ENCODE measurements at regions not wholly inside any gene's neighbourhood (a gene's known extent, or its start where the extent isn't known, plus 50 kb on each side); places are given as distances from the start of the nearest gene placed in this dataset.
"Not testable (repeated sequence)": the region's sequence is repeated elsewhere in the genome, so short reads cannot be mapped to it uniquely, and the experiment has no call there.

DNA sequence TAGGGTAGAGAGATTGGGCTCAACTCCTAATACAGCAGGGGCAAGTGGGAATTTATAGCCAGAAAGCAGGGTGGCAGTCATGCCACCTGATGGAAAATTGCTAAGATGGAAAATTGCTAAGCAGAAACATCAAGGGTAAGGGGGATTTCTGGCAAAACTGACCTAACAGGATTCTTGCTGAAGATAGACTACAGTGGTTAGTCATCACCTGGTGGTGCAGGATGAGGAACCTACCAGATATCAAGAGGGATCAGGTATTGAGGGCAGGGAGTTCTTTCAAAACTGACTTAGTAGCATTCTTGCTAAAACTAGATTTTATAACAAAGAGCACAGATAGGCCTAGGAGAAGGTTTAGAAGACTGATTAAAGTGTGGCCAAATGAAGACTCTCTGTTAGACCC lies 292.9 kb downstream of the PLPP3 start:
- FAIRE-seq (no peak), DNase-seq (ENCODE audit: insufficient read length, low spot score) (no peak)

DNA sequence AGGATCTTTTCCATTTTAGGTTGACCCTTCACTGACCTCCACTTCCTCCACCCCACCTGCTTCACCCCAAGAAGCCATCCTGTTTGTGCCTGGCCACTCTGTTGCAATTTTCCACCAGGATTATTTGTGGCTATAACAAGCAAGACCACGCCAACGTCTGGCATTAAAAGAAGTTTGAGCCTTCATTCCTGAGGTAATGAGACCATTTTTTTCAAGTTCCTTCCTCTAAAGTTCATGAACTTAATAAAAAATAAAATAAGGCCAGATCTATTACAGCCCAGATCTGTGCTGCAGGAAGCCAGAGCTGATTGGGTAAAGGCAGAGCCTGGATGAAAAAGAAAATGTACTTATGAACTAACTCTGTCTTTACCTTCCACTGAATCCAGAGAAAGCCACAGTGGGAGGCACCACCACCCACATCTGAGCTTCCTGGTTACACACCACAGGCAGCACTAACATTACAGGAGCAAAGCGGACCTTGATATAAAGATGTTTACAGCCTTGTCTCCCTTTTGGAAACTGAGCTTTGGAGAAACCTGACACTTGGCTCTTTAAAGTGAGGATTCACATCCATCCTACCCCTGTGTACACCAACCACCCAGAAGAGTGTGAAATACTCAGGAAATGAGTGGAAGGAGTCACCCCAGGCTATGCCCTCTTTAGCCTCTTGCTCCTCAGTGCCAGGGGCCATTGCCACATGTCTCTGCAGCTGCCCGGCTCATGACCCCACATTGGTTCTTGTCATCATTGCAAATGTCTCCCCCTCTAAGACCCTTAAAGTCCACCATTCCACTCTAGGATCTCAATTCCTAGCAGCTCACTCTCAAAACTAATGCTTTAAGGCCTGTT lies 293.6 kb downstream of the PLPP3 start:
- DNase-seq (ENCODE audit: insufficient read length, low spot score) (no peak), FAIRE-seq (no peak)

DNA sequence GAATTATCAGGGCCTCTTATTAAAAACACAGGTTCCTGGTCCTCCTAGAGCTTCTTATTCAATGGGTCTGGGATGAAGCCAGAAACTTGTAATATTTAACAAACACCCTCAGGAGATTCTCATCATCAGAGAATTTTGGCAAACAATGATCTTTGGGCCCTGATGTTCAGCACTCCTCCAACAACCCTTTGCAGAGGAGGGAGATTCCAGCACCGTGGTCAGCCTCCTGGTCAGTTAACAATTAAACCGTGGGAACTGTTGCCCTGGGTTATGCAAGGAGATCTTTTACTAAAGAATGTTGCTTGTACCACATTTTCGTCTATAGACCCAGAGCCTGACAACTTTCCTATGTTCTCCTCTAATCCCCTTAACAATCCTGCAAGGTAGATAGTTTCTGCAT lies 294.4 kb downstream of the PLPP3 start:
- DNase-seq (ENCODE audit: insufficient read length, low spot score) (no peak), FAIRE-seq (no peak)

DNA sequence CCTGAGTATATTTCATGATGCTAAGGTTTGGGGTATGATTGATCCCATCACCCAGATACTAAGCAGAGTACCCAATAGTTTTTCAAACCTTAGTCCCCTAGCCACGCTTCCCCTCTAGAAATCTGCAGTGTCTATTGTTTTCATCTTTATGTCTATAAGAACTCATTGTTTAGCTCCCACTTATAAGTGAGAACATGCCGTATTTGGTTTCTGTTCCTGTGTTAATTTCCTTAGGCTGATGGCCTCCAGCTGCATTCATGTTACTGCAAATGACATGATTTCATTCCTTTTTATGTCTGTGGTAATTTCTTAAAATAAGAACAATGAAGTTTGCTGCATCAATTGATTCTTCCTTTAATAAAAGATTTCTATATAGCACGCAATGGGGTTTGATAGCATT lies 301.3 kb downstream of the PLPP3 start:
- DNase-seq (ENCODE audit: insufficient read length, low spot score): no peak
- FAIRE-seq: no peak

DNA sequence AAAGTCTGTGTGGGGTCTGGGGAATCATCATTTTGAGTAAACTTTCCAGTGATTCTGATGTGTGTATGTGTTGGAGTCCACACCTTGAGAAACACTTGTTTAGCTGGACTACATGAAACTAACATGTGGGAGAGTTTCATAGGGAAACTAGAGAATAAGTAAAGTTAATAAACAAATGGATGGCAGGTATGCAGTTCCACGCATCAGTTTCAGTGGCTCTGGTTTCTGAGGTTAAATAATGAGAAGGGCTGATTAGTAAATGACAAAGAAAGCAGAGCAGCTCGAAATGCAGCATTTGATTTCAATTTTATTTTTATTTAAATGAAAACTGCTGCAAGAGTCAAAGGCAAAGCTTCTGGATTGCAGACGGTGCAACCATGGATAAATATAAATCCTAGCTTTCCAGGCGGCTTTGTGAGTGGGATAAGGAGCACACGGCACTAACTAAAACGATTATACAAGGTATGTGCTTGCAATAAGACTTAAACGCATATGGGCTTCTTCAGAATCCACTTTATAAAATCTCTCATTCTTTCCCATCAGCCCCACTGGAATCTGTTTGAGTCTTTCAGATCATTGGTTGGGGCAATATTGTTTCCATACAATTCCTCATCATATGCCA lies 310.7 kb downstream of the PLPP3 start:
- FAIRE-seq (no peak), DNase-seq (ENCODE audit: insufficient read length, low spot score) (no peak)

DNA sequence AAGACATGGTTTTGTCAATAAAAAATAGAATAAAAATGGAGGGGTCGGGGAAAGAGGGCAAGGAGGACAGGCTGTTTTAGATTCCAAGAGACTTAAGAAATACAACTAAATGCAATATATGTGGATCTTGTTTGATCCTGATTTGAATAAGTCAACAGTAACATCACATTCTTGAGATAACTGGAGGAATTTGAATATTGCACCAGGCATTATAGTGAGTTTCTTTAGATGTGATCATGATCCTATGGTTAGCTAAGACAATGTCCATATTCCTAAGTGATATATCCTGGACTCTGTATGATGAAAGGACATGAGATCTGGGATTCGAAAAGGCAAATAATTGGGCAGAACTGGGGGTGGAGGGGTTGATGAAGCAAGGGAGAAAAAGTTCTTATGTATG lies 311.8 kb downstream of the PLPP3 start:
- no peak for FAIRE-seq
- DNase-seq (ENCODE audit: insufficient read length, low spot score): no peak

DNA sequence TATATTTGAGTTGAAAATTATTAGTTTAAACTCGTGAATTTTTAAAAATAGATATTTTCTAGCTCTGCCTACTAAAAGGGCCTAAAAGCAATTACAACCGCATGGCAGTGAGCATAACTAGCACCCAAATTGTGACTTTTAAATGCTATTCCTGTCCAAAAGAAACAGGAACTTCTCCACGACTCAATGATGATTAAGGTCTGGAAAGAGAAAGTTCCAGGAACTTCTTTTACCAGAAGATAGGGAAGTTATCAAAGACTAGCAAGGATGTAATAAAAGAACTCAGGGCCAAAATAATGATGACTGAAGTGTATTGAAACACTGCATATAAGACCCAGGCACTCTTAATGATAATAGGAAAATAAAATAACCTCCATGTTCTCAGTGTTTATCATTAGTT lies 313.0 kb downstream of the PLPP3 start:
- no peak for DNase-seq (ENCODE audit: insufficient read length, low spot score)
- no peak for FAIRE-seq

DNA sequence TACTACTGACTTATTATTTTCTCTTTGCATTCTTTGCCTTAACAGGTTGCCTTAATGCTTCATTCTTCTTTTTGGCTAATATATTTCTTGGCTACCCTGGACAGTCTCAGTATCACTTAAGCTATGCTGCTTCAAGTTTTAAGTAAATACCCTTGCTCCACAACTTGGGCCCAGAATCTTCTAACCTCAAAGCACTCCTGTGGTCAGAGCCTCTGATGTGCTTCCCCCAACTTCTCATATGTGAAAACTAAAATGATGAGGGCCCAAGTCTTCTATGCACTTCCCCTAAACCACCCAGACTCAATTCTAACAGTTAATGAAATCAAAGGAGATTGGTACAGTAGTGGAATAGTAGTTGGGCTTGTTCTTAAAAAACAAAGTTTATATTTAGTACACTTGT lies 314.1 kb downstream of the PLPP3 start:
- FAIRE-seq: no peak
- DNase-seq (ENCODE audit: insufficient read length, low spot score): no peak

DNA sequence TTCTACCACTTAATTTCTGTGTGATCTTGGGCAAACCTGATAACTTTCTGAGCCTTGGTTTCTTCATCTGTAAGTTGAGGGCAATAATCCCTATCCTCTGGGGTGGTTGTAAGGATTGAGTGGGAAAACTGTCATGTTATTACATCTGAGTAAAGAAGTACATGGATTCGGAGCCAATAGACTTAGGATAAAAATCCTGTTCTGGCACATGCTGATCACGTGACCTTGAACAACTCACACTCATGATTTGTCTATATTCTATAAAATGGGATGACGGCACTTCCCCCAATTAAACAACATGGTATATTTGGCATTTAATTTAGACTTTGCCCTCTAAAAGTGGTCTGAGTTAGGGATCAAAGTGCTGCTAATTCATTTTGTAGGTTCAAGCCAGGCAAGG lies 315.5 kb downstream of the PLPP3 start:
- FAIRE-seq (no peak), DNase-seq (ENCODE audit: insufficient read length, low spot score) (no peak)

DNA sequence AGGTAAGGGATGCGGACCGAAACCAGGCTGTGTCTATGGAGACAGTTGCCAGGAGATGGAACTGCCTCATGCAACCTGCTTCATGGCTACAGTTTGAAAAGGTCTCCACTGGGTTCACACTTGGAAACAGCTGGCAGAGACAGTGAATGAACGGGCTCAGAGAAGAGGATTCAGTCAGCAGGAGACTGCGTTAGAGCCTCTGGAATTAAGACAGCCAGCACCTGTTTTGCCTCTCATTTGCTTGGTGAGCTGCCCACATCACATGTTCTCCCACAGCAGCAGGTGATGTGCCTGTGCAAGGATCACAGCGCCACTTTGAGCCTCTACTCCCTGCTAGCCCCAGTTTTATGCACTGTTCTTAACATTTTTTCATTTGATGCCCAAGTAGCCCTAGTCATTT lies 321.0 kb downstream of the PLPP3 start:
- FAIRE-seq (no peak), DNase-seq (ENCODE audit: insufficient read length, low spot score) (no peak)

DNA sequence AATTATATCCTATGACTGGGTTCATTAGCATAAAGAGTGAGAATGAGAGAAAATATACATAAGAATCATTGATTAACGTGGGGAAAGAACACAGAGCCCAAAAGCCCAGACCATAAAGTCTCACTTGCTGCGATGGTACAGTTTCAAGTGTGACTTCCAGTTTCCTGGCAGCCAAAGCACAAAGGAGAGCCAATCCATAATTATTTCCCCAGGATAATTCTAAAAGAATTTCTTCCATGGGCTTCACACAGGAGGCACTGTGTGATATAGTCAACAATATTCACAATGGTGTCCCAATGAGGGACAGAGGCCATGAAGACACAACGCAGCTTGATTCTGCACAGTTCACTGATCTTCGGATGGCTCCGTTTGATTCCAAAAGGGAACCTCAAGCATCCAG lies 321.6 kb downstream of the PLPP3 start:
- FAIRE-seq: no peak
- no peak for DNase-seq (ENCODE audit: insufficient read length, low spot score)

DNA sequence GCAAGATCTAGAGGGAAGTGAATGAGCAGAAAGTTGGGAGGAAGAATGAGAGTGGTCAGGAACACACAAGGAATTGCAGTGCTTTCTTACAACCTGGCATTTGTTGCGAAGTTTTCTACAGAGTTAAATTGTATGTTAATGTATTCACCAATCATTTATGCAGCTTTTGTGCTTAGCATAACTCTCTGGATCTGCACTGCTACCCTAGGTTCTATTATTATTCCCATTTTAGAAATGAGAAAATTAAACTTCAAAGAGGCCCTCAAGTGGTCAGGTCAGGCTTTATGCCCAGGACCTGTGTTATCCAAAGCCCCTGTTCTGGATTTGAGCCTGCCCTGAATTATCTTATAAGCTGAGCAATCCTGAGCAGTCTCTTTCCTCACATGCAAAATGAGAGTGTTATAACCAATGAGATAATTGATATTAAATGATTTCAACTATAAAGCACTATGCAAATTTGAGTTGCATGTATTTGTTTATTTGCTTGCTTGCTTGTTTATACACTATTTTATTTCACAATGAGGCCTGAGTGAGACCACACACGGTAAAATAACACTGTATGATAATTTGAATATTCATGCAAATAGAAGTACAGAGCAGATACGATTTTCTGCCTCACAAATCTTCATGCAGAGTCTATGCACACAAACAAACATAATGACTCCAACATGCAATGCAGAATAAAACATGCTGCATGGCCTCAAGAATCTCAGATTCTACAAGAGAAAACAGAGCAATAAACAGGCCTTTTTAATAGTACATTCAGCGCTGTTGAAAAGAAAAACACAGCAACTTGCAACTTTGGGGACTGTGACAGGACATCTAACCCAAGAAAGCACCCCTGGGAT lies 323.0 kb downstream of the PLPP3 start:
- FAIRE-seq (no peak), DNase-seq (ENCODE audit: insufficient read length, low spot score) (no peak)

DNA sequence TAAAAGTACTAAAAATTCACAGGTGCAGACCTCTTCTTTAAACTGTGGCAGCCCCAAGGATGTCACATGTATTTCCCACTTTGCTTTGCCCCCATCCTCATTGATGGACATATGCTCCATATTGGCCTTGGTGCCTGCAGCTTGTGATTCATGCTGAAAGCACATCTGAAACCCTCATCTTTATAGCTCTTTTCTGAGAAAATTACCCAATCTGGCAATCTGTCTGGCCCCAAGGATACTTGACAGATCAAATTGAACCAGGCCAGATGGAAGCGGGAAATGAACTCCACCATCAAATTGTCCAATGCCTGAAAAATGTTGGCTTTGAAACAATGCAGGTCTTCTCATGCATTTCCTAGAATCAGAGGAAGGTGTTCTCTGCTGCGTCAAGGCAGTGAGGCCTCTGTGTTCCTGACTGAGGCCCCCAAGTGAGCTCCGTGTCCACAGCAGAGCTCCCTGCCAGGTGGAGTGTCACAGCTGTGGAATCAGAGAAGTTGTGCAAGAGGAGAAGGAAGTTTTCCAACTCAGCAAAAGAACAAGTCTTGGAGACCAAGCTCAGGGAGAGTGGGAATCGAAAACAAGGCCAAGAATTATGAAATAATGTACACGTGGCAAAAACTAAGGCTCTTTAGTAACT lies 323.7 kb downstream of the PLPP3 start:
- no peak for DNase-seq (ENCODE audit: insufficient read length, low spot score)
- FAIRE-seq: no peak

DNA sequence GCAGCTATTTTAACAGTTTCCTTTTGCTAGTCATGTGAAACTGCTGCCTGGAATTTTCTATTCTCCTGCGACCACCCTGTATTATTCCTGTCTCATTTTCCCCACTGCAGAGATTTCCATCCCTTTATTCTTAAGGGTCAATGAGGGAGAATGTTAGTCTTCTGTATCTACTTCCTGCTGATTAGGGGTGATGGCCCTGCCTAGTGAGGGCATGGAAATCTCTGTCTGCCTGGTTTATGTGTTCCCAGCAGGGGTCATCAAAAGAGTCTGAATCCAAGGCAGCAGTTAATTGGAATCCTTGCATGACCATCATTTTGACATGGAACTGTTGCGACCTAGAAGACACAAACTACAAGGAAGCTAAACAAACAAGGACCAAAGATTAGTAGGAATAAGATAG lies 325.2 kb downstream of the PLPP3 start:
- no peak for DNase-seq (ENCODE audit: insufficient read length, low spot score)
- no peak for FAIRE-seq

DNA sequence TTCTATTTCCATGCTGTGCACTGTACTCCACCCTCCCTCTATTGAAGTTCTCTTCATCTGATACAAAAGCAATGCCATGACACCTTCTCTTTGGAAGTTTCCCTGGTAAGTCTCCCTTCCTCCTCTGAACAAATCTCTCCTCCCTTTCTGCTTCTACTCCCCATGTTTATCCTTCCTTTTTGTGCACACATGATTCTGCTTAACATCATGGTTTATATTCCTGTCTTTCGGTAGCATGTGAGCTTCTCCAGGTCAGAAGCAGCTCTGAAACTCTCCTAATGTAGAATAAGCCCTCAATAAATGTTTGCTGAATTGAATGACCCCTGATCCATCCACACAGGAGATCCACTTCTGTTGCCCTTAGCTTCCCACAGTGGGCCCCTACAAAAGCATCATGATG lies 328.6 kb downstream of the PLPP3 start:
- FAIRE-seq (no peak), DNase-seq (ENCODE audit: insufficient read length, low spot score) (no peak)

DNA sequence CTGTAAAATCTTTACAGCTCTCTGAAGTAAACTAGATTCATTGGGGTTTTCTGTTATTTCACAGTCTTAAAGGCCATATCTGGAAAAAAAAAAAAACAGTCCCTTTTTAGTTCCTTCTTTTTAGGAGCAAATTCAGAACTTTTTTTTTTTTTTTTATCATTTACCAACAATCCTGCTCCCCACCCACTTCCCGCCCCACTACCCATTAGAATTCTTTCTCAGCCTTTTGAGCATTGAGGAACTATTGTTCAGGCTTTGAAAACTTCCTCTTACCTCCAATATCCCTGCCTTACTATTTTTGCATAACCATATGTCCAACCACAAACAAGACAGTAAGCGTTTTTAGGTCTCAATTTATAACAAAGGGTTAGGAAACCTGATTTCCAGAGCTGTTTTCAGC lies 330.1 kb downstream of the PLPP3 start:
- DNase-seq (ENCODE audit: insufficient read length, low spot score): no peak

DNA sequence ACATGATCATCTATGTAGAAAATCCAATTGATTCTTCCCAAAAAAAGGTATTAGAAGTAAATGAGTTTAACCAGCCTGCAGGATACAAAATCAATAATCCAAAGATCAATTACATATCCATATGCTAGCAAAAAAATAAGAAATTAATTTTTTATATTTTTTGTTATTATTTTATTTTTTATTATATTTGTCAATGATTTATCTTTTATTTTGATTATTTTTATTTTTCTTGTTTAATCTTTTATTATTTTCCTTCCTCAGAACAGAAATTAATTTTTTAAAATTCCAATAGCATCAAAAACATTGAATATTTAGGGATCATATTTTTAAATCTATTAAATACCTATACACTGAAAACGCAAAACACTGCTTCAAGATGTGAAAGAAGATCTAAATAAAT lies 331.2 kb downstream of the PLPP3 start:
- FAIRE-seq: no peak
- DNase-seq (ENCODE audit: insufficient read length, low spot score): no peak

More for the DNA sequence above, 330.1 kb downstream of the PLPP3 start:
- FAIRE-seq: no peak

DNA sequence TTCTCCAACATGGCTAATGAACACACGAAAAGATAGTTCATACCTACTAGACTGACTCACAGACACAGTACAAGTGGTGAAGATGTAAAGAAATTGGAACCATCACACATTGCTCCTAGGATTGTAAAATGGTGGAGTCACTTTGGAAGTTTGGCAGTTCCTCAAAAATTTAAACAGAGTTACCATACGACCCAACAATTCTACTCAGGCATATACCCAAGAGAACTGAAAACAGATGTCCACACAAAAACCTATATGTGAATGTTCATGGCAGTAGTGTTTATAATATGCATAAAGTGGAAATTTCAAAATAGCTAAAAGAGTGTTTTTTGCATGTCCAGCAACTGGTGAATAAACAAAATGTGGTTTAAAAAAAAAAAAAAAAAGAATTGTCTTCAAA lies 332.6 kb downstream of the PLPP3 start:
- not testable (repeated sequence) for FAIRE-seq; DNase-seq (ENCODE audit: insufficient read length, low spot score)

DNA sequence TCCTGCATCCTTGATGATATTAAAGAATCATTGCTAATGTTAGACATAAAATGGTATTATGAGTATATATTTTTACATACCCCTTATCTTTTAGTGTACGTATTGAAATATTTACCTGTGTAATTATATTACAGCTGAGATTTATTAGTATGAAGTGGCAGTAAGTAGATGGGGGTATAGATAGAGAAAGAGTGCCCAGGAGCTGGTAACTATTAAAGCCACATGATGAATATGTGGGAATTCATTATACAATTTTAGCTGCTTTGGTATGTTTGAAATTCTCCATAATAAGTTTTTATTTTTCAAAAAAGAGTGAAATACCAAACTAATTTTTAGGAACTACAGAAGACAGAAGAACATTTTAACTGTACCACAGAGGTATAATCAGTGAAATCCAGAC lies 339.0 kb downstream of the PLPP3 start:
- FAIRE-seq: no peak

DNA sequence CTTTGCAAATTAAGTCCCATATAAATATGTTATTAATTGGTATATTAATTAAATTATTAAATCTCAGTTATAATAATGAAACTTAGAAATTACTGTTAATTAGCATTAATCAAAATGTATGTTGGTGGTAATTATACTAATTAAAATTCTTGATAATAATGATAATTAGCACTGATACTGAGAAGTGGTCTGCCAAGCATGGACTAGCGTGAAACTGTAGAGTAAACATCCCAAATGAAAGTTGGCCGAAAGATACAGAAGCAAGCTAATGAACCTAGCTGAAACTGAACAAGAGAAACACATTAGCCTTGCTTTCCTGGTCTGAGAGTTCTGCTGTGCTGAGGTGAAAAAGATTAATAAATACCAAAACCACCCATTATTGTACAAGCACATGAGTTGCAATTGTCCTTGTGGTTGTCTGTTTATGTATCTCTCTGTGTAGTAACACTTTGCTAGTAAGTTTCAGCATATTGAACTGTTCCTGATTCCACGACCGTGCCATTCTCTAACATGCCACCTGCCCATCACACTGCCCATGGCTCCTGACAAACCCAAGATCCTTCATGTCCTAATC lies 341.8 kb downstream of the PLPP3 start:
- FAIRE-seq (no peak), DNase-seq (ENCODE audit: insufficient read length, low spot score) (no peak)

More for the DNA sequence above, 339.0 kb downstream of the PLPP3 start:
- DNase-seq (ENCODE audit: insufficient read length, low spot score): no peak

DNA sequence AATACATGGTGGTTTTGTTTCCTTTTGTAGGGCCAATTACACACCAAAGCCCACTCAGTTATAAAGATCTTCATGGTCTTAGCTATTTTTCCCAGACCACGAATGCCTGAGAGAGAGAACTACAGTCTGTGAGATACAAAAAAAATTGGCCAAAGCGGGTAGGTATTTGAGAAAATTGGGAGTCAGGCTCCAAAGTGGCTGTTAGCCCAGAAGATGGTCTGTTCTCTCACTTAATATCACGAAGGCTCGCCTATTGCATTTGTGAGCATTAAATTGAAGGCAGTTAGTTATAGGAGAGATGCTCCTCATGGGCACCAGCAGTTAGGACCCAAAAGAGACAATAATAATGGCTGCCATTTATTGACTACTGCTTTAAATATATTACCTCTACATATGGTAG lies 342.7 kb downstream of the PLPP3 start:
- FAIRE-seq (no peak), DNase-seq (ENCODE audit: insufficient read length, low spot score) (no peak)
